Left lung (tissue), 4 donors: ENCODE measurements at regions not wholly inside any gene's neighbourhood (a gene's known extent, or its start where the extent isn't known, plus 50 kb on each side); places are given as distances from the start of the nearest gene placed in this dataset.

ENCODE experiments used
- ATAC-seq: fragments of 200-7000 bp; cut with Tn5 transposase; one replicate; pipeline ENCODE4 v1.9.1; 2020; ENCODE audit warnings: moderate library complexity
- DNase-seq, 4 donors: peaks; one replicate each; pipeline ENCODE4 v3.0.0-alpha.2; 2013 to 2020
- H3K27ac ChIP-seq, 2 donors: fragments of 200-600 bp; sonication (generic) in 1 of 2; one replicate each; pipeline versions ENCODE4 v1.5.0 to v1.8.0; 2020 to 2021
- H3K27me3 ChIP-seq, 2 donors: fragments of 200-600 bp; sonication (generic) in 1 of 2; one replicate each; pipeline versions ENCODE4 v1.5.0 to v1.8.0; 2020 to 2021
- H3K36me3 ChIP-seq, 2 donors: fragments of 200-600 bp; sonication (generic) in 1 of 2; one replicate each; pipeline versions ENCODE4 v1.5.0 to v1.8.0; 2020 to 2021
- H3K4me1 ChIP-seq, 2 donors: fragments of 200-600 bp; one replicate each; pipeline ENCODE4 v1.8.0; 2021
- H3K4me3 ChIP-seq, 2 donors: fragments of 200-600 bp; sonication (generic) in 1 of 2; one replicate each; pipeline versions ENCODE4 v1.5.0 to v1.8.0; 2020 to 2021; ENCODE audit warnings: mild to moderate bottlenecking in 1 of 2
- H3K9me3 ChIP-seq, 2 donors: fragments of 200-600 bp; sonication (generic) in 1 of 2; one replicate each; pipeline versions ENCODE4 v1.5.0 to v1.8.0; 2020 to 2021
- CTCF ChIP-seq, 2 donors: fragments of 200-600 bp; sonication (generic) in 1 of 2; IDR thresholded peaks; one replicate each; pipeline versions ENCODE4 v1.5.0 to v1.8.0; 2021; ENCODE audit warnings: antibody characterized with exemption in 2 of 2
- intact Hi-C, 2 donors: fragments of 100-400 bp; cut with DNase I; formaldehyde crosslinking; loops; one replicate each; pipeline versions ENCODE4 v1.11.2 to v1.14.2; 2022
- donor health status: DM: no; HTN: yes; CAD: no.
- donor health status: DM: no; HTN: no; CAD: no.

DNA sequence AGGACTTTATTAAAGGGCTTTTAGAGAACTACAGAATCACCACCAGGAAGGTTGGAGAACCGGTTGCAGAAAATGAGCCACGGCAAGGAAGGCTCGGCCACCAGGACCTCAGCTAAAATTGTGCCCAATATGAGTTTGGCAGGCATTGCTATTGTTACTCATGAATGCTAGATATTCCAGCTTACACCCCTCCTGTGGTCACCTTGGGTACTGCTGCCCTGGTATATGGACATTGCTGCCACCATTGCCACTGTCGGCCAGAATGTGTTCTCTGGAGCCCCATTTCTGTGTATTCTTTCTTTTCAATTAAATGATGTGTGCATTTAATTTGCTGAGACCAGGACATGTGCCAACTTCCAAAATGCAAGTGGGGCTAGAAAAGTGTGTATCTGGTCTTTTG lies 626.7 kb upstream of the BOD1L1 start:
- Histone ChIP-seq H3K4me3 (no peak overlapping the region), H3K9me3 (peaks cover 0 to 3% of the 10 kb centered on the region in 2 donors), H3K36me3 (no peaks in the 10 kb centered on the region), H3K27me3 (no peaks in the 10 kb centered on the region), H3K27ac (no peak overlapping the region), H3K4me1 (no peaks in the 10 kb centered on the region)
- ATAC-seq (peak; percentile 82), DNase-seq (peak in 2 of 4 donors; percentile 7 to 36)
- intact Hi-C loops, result no loop called here
- peak; percentile 54 for TF ChIP-seq CTCF (IDR thresholded peaks at IDR 0.05)

DNA sequence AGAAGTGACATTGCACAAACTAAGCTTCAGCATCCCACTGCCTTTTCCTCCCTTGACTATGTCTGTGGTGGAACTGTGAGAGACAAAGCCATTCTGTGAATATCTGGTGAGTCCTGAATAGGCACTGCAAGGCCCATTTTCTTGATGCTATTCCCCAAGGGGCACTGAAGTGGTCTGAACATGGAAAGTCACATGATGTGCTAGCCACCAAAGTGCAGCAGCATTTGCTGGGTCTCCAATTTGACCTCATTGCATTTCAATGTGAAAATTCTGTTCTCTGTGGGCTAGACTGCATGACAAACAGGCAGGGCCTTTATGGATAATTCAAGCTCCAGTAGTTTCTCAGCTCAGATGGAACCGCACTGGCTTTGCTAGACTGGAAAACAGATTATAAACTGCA lies 627.4 kb upstream of the BOD1L1 start:
- intact Hi-C loops, result no loop called here
- DNase-seq, result no peak
- H3K27me3 ChIP-seq, result no peaks in the 10 kb centered on the region
- no peaks in the 10 kb centered on the region for H3K4me1 ChIP-seq
- H3K36me3 ChIP-seq, result no peaks in the 10 kb centered on the region
- H3K4me3 ChIP-seq, result no peak overlapping the region
- ATAC-seq, result no peak
- H3K27ac ChIP-seq, result no peak overlapping the region
- TF ChIP-seq CTCF (IDR thresholded peaks at IDR 0.05), result no peak
- peaks cover 0 to 3% of the 10 kb centered on the region in 2 donors for H3K9me3 ChIP-seq

DNA sequence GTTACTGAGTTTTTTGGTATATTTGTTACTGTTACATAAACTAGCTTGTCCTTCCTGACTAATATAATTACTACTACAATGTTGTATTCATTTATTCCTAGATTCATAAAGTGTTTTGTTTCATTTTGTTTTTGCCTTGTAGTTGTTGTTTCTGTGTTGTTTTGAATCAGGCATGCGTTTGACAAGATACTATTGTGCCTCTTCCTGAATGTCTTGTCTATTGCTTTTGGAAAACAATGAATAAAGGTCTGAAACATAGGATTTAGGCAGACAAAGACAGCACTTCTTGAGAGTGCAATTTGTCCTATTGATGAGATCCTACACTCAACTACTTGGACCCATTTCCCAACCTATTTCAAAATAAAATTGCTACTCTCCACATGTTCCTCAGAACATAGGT lies 630.4 kb upstream of the BOD1L1 start:
- H3K36me3 ChIP-seq, result no peaks in the 10 kb centered on the region
- H3K4me1 ChIP-seq, result no peaks in the 10 kb centered on the region
- no peaks in the 10 kb centered on the region for H3K27me3 ChIP-seq
- peaks cover 0 to 3% of the 10 kb centered on the region in 2 donors for H3K9me3 ChIP-seq
- H3K4me3 ChIP-seq, result no peak overlapping the region
- no peak for TF ChIP-seq CTCF (IDR thresholded peaks at IDR 0.05)
- intact Hi-C loops, result no loop called here
- DNase-seq, result no peak
- H3K27ac ChIP-seq, result no peak overlapping the region
- ATAC-seq, result no peak

DNA sequence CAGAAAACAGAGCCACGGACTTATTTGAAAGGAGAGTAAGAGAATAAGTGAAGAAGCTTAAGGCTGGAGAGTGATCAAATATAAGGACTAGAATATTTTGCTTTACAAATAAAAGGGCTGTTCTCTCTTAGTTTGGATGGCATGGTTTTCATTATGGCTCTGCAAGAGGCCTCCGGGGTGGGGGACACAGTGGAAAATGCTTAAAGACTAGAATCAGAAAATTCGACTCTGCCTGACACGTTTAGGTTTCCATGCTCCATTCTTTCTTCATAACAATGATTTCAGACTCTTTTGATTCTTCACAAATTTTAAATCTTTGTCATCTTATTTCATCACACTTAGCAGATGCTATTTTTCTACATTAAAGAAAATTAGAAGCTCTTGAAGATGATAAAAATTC lies 632.4 kb upstream of the BOD1L1 start:
- ATAC-seq (no peak), DNase-seq (no peak)
- Histone ChIP-seq H3K36me3 (no peaks in the 10 kb centered on the region), H3K27ac (no peak overlapping the region), H3K9me3 (no peaks in the 10 kb centered on the region), H3K4me1 (no peaks in the 10 kb centered on the region), H3K27me3 (no peaks in the 10 kb centered on the region), H3K4me3 (no peak overlapping the region)
- intact Hi-C loops, result no loop called here
- TF ChIP-seq CTCF (IDR thresholded peaks at IDR 0.05), result no peak

GRCh38 chr4:14260591-14260990 lies 633.1 kb upstream of the BOD1L1 start:
- ATAC-seq (no peak), DNase-seq (no peak)
- no peak for TF ChIP-seq CTCF (IDR thresholded peaks at IDR 0.05)
- Histone ChIP-seq H3K27ac (no peak overlapping the region), H3K4me3 (no peak overlapping the region), H3K36me3 (no peaks in the 10 kb centered on the region), H3K9me3 (no peaks in the 10 kb centered on the region), H3K4me1 (no peaks in the 10 kb centered on the region), H3K27me3 (no peaks in the 10 kb centered on the region)
- intact Hi-C loops, result no loop called here
